Activated naive CD4-positive, alpha-beta T cell treated with anti-CD3 and anti-CD28 coated beads for 36 hours (primary cell): ENCODE measurements at regions not wholly inside any gene's neighbourhood (a gene's known extent, or its start where the extent isn't known, plus 50 kb on each side); places are given as distances from the start of the nearest gene placed in this dataset.

ENCODE experiments used
- CTCF ChIA-PET: fragments of 350-600 bp; sonication (Branson Sonifier 250); formaldehyde crosslinking; loops from one replicate; lab custom pipeline; 2021; ENCODE audit warnings: antibody characterized with exemption; lab: Charles Lee
- DNase-seq: peaks from one replicate; pipeline ENCODE4 v3.0.0-alpha.2; 2020
- H3K27ac Mint-ChIP-seq: one replicate; pipeline ENCODE4 v1.8.0; 2021; ENCODE audit warnings: mild to moderate bottlenecking, mixed read lengths
- H3K27me3 Mint-ChIP-seq: one replicate; pipeline ENCODE4 v1.8.0; 2021; ENCODE audit warnings: low read depth, mixed read lengths
- H3K36me3 Mint-ChIP-seq: one replicate; pipeline ENCODE4 v1.8.0; 2021; ENCODE audit warnings: low read depth, mixed read lengths
- H3K4me1 Mint-ChIP-seq: one replicate; pipeline ENCODE4 v1.8.0; 2021; ENCODE audit warnings: low read depth, mixed read lengths
- H3K4me3 Mint-ChIP-seq: one replicate; pipeline ENCODE4 v1.8.0; 2021; ENCODE audit warnings: mild to moderate bottlenecking, moderate library complexity, mixed read lengths
- H3K9me3 Mint-ChIP-seq: one replicate; pipeline ENCODE4 v1.8.0; 2021; ENCODE audit warnings: mixed read lengths
- intact Hi-C: fragments of 100-400 bp; cut with micrococcal nuclease; formaldehyde crosslinking; loops from one replicate; pipeline ENCODE4 v1.15.1; 2023

GRCh38 chr16:6343157-6343556 lies 989.5 kb upstream of the RBFOX1 start:
- CTCF ChIA-PET: no interaction called here
- H3K27me3 Mint-ChIP-seq: no peaks in the 10 kb centered on the region
- H3K27ac Mint-ChIP-seq: no peak overlapping the region
- H3K4me3 Mint-ChIP-seq: no peak overlapping the region
- no peak for DNase-seq
- no peaks in the 10 kb centered on the region for H3K36me3 Mint-ChIP-seq
- intact Hi-C loops: no loop called here
- peaks cover 11% of the 10 kb centered on the region for H3K9me3 Mint-ChIP-seq
- no peaks in the 10 kb centered on the region for H3K4me1 Mint-ChIP-seq

- Mint-ChIP-seq H3K4me1 (no peaks in the 10 kb centered on the region), H3K27me3 (no peaks in the 10 kb centered on the region), H3K36me3 (no peaks in the 10 kb centered on the region), H3K27ac (no peak overlapping the region), H3K4me3 (no peak overlapping the region), H3K9me3 (peaks cover 9% of the 10 kb centered on the region)
- intact Hi-C loops: no loop called here
- CTCF ChIA-PET: no interaction called here
- DNase-seq: no peak
Measured at GRCh38 chr16:6341981-6342380, 990.7 kb upstream of the RBFOX1 start.

- Mint-ChIP-seq H3K27me3 (no peaks in the 10 kb centered on the region), H3K4me1 (no peaks in the 10 kb centered on the region), H3K9me3 (peaks cover 12% of the 10 kb centered on the region), H3K36me3 (no peaks in the 10 kb centered on the region), H3K4me3 (no peak overlapping the region), H3K27ac (no peak overlapping the region)
- peak; percentile 4 for DNase-seq
- intact Hi-C loops: no loop called here
- CTCF ChIA-PET: no interaction called here
Measured at GRCh38 chr16:6335072-6335471, 997.6 kb upstream of the RBFOX1 start.

- DNase-seq: no peak
- Mint-ChIP-seq H3K27ac (no peak overlapping the region), H3K36me3 (no peaks in the 10 kb centered on the region), H3K4me3 (no peak overlapping the region), H3K9me3 (peaks cover 8% of the 10 kb centered on the region), H3K4me1 (no peaks in the 10 kb centered on the region), H3K27me3 (no peaks in the 10 kb centered on the region)
- CTCF ChIA-PET: no interaction called here
- intact Hi-C loops: no loop called here
Measured at GRCh38 chr16:6331770-6332169, 1000.9 kb upstream of the RBFOX1 start.

GRCh38 chr16:6317934-6318333 lies 1014.7 kb upstream of the RBFOX1 start:
- H3K9me3 Mint-ChIP-seq: peaks cover 13% of the 10 kb centered on the region
- CTCF ChIA-PET: no interaction called here
- H3K27ac Mint-ChIP-seq: no peak overlapping the region
- no peak overlapping the region for H3K4me3 Mint-ChIP-seq
- H3K36me3 Mint-ChIP-seq: no peaks in the 10 kb centered on the region
- no peak for DNase-seq
- H3K27me3 Mint-ChIP-seq: no peaks in the 10 kb centered on the region
- no peaks in the 10 kb centered on the region for H3K4me1 Mint-ChIP-seq
- intact Hi-C loops: no loop called here

- Mint-ChIP-seq H3K27ac (no peak overlapping the region), H3K9me3 (peaks cover 9% of the 10 kb centered on the region), H3K36me3 (no peaks in the 10 kb centered on the region), H3K27me3 (no peaks in the 10 kb centered on the region), H3K4me3 (no peak overlapping the region), H3K4me1 (no peaks in the 10 kb centered on the region)
- CTCF ChIA-PET: no interaction called here
- DNase-seq: no peak
- intact Hi-C loops: no loop called here
Measured at GRCh38 chr16:6309271-6309670, 1023.4 kb upstream of the RBFOX1 start.

- Mint-ChIP-seq H3K36me3 (no peaks in the 10 kb centered on the region), H3K27ac (no peak overlapping the region), H3K4me3 (no peak overlapping the region), H3K9me3 (peaks cover 7% of the 10 kb centered on the region), H3K4me1 (no peaks in the 10 kb centered on the region), H3K27me3 (no peaks in the 10 kb centered on the region)
- no peak for DNase-seq
- CTCF ChIA-PET: no interaction called here
- intact Hi-C loops: no loop called here
Measured at GRCh38 chr16:6308176-6308575, 1024.5 kb upstream of the RBFOX1 start.

- H3K27me3 Mint-ChIP-seq: no peaks in the 10 kb centered on the region
- H3K27ac Mint-ChIP-seq: no peak overlapping the region
- no peaks in the 10 kb centered on the region for H3K4me1 Mint-ChIP-seq
- CTCF ChIA-PET: interaction anchor here (0.7 kb wide), 1 partner anchor 1062 kb away, joined by 3 read pairs; no protein-coding TSS in a partner anchor
- intact Hi-C loops: no loop called here
- H3K9me3 Mint-ChIP-seq: peaks cover 6% of the 10 kb centered on the region
- DNase-seq: no peak
- H3K36me3 Mint-ChIP-seq: no peaks in the 10 kb centered on the region
- H3K4me3 Mint-ChIP-seq: no peak overlapping the region
Measured at GRCh38 chr16:6300523-6300922, 1032.1 kb upstream of the RBFOX1 start.

GRCh38 chr16:6297666-6298410 lies 1034.8 kb upstream of the RBFOX1 start:
- Mint-ChIP-seq H3K27ac (no peak overlapping the region), H3K4me3 (no peak overlapping the region), H3K9me3 (peaks cover 8% of the 10 kb centered on the region), H3K4me1 (no peaks in the 10 kb centered on the region), H3K36me3 (no peaks in the 10 kb centered on the region), H3K27me3 (no peaks in the 10 kb centered on the region)
- intact Hi-C loops: no loop called here
- no peak for DNase-seq
- CTCF ChIA-PET: no interaction called here

- no peak overlapping the region for H3K27ac Mint-ChIP-seq
- H3K27me3 Mint-ChIP-seq: no peaks in the 10 kb centered on the region
- CTCF ChIA-PET: no interaction called here
- H3K9me3 Mint-ChIP-seq: peaks cover 11% of the 10 kb centered on the region
- H3K4me1 Mint-ChIP-seq: no peaks in the 10 kb centered on the region
- no peak overlapping the region for H3K4me3 Mint-ChIP-seq
- no peak for DNase-seq
- H3K36me3 Mint-ChIP-seq: no peaks in the 10 kb centered on the region
- intact Hi-C loops: no loop called here
Measured at GRCh38 chr16:6286176-6286575, 1046.5 kb upstream of the RBFOX1 start.

GRCh38 chr16:6284731-6285130 lies 1047.9 kb upstream of the RBFOX1 start:
- Mint-ChIP-seq H3K27ac (no peak overlapping the region), H3K27me3 (no peaks in the 10 kb centered on the region), H3K9me3 (peaks cover 8% of the 10 kb centered on the region), H3K4me1 (no peaks in the 10 kb centered on the region), H3K36me3 (no peaks in the 10 kb centered on the region), H3K4me3 (no peak overlapping the region)
- CTCF ChIA-PET: no interaction called here
- DNase-seq: no peak
- intact Hi-C loops: no loop called here

- H3K27ac Mint-ChIP-seq: no peak overlapping the region
Measured at GRCh38 chr16:6281994-6282393, 1050.7 kb upstream of the RBFOX1 start.

GRCh38 chr16:6281274-6281673 lies 1051.4 kb upstream of the RBFOX1 start:
- intact Hi-C loops: no loop called here
- H3K4me3 Mint-ChIP-seq: no peak overlapping the region
- peaks cover 4% of the 10 kb centered on the region for H3K9me3 Mint-ChIP-seq
- no peak overlapping the region for H3K27ac Mint-ChIP-seq
- H3K27me3 Mint-ChIP-seq: no peaks in the 10 kb centered on the region
- CTCF ChIA-PET: no interaction called here
- no peak for DNase-seq
- no peaks in the 10 kb centered on the region for H3K36me3 Mint-ChIP-seq
- H3K4me1 Mint-ChIP-seq: no peaks in the 10 kb centered on the region

More at GRCh38 chr16:6281994-6282393, 1050.7 kb upstream of the RBFOX1 start:
- intact Hi-C loops: no loop called here
- H3K4me3 Mint-ChIP-seq: no peak overlapping the region
- no peaks in the 10 kb centered on the region for H3K27me3 Mint-ChIP-seq
- DNase-seq: no peak
- CTCF ChIA-PET: no interaction called here
- H3K36me3 Mint-ChIP-seq: no peaks in the 10 kb centered on the region
- no peaks in the 10 kb centered on the region for H3K4me1 Mint-ChIP-seq
- H3K9me3 Mint-ChIP-seq: peaks cover 5% of the 10 kb centered on the region
